ENCODE measurements at regions not wholly inside any gene's neighbourhood (a gene's known extent, or its start where the extent isn't known, plus 50 kb on each side); places are given as distances from the start of the nearest gene placed in this dataset.
A peak's percentile ranks its signal among the peaks of the same experiment; 100 is the strongest.

DNA sequence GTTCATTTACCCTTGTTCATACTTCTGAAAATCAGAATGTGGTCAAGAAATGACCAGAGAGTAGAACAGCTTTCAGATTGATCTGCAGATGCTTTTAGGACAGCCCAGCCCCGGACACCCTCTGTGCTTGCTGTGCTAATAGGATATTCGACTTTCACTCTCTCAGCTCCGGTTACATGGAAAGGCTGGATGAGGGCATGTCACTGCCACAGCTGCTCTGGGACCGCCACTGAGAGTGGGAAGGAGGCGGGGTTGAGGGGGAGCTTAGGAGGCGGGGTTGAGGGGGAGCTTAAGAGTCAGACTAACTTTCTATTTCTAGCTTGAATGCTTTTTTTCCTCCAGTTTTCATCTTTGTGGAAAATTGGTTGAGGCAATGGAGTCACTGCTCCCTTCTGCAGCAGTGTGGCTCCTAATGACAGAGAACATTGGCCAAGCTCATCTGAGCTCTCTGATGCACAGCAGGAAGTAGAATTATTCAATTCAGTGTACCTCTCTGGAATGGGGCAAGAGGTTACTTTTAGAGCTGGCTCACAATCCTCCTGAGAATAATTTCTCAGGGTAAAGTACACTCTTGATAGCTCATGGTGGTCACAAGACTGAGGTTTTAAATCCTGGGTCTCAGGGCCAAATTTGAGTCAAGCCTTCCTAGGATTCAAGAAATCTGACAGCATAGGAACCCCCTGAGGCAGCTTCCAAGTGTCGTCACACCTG, 74.6 kb upstream of the NPAS1 start:
- ATAC-seq (ENCODE audit: insufficient read depth, low read depth) (peak; percentile 58; the same call in 2 of the 3 replicates), DNase-seq (peak; percentile 35)
- no peaks in the 10 kb centered on the region for H3K27me3 ChIP-seq (ENCODE audit: insufficient read depth, low read length, poor library complexity)
- no peaks in the 10 kb centered on the region for H3K4me1 ChIP-seq (ENCODE audit: insufficient read depth, low read length)
- H3K27ac ChIP-seq (ENCODE audit: low read length), result 0 out of 2 replicates have a peak overlapping the region, but pooled peaks have one; percentile 18
- H4K20me1 ChIP-seq (ENCODE audit: insufficient read depth, low read length), result peaks cover 28% of the 10 kb centered on the region
- H3K36me3 ChIP-seq (ENCODE audit: insufficient read depth, low read length), result peaks cover 63% of the 10 kb centered on the region
- H3K79me2 ChIP-seq (ENCODE audit: insufficient read depth, low read length), result peaks cover 72% of the 10 kb centered on the region
- no peak for TF ChIP-seq EZH2 (IDR thresholded peaks at IDR 0.05; ENCODE audit: borderline replicate concordance, low read depth, low read length, severe bottlenecking)
- TF ChIP-seq, protein P1, sequence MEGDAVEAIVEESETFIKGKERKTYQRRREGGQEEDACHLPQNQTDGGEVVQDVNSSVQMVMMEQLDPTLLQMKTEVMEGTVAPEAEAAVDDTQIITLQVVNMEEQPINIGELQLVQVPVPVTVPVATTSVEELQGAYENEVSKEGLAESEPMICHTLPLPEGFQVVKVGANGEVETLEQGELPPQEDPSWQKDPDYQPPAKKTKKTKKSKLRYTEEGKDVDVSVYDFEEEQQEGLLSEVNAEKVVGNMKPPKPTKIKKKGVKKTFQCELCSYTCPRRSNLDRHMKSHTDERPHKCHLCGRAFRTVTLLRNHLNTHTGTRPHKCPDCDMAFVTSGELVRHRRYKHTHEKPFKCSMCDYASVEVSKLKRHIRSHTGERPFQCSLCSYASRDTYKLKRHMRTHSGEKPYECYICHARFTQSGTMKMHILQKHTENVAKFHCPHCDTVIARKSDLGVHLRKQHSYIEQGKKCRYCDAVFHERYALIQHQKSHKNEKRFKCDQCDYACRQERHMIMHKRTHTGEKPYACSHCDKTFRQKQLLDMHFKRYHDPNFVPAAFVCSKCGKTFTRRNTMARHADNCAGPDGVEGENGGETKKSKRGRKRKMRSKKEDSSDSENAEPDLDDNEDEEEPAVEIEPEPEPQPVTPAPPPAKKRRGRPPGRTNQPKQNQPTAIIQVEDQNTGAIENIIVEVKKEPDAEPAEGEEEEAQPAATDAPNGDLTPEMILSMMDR (IDR thresholded peaks at IDR 0.05; ENCODE audit: borderline replicate concordance, extremely low read depth, low read length, poor library complexity, severe bottlenecking), result no peak
- no peak overlapping the region for H3K9ac ChIP-seq (ENCODE audit: low read depth, low read length)
- no peaks in the 10 kb centered on the region for H3K9me3 ChIP-seq (ENCODE audit: insufficient read depth, low read length, severe bottlenecking)
- H3K4me3 ChIP-seq (ENCODE audit: low read depth in 1 of 2, low read length in 2 of 2), result no peak overlapping the region
- no peak overlapping the region for H3K4me2 ChIP-seq (ENCODE audit: insufficient read depth, low read length)
- no peak overlapping the region for H2AFZ ChIP-seq (ENCODE audit: low read depth, low read length)

DNA sequence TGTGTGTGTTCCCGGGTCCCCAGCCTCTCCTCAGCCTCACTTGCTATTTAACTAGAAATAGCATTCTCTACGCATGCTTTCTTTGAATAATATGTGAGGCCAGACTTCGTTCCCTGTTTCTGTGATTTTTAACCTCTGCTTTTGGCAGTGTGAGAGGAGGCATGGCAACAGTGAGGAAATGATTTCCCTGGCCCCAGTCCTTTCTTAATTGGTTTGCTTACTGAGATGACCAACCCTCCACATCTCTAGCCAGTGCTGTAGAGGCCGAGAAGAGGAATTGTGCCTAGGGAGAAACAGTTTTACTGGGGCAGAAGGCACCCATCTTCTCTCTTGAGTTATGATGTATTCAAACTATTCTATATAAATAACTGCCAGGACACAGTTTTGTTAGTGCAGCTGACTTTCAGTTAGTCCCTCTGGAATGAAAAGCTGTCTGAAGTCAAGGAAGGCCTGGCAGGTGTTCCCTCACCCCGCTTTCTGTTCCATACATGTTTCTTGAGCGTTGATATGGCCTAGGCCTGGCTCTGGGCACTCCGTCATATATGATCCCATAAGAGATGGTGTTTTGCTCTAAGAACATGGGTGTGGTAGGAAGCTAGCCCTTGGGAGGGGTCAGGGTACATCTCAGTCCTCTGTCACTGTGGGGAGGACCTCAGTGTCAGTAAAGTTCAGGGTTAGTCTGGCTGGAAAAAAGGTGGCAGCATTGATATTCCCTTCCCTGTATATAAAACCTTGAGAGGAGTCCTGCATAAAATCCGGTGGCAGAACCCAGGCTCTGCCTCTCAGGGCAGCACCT, 73.7 kb upstream of the NPAS1 start:
- DNase-seq (no peak), ATAC-seq (ENCODE audit: insufficient read depth, low read depth) (no peak)
- Histone ChIP-seq H3K9ac (ENCODE audit: low read depth, low read length) (no peak overlapping the region), H3K9me3 (ENCODE audit: insufficient read depth, low read length, severe bottlenecking) (no peaks in the 10 kb centered on the region), H4K20me1 (ENCODE audit: insufficient read depth, low read length) (peaks cover 33% of the 10 kb centered on the region), H3K4me3 (ENCODE audit: low read depth in 1 of 2, low read length in 2 of 2) (no peak overlapping the region), H3K79me2 (ENCODE audit: insufficient read depth, low read length) (peaks cover 78% of the 10 kb centered on the region), H3K4me2 (ENCODE audit: insufficient read depth, low read length) (no peak overlapping the region), H2AFZ (ENCODE audit: low read depth, low read length) (no peak overlapping the region), H3K4me1 (ENCODE audit: insufficient read depth, low read length) (no peaks in the 10 kb centered on the region), H3K27me3 (ENCODE audit: insufficient read depth, low read length, poor library complexity) (no peaks in the 10 kb centered on the region), H3K27ac (ENCODE audit: low read length) (0 out of 2 replicates have a peak overlapping the region, but pooled peaks have one; percentile 18), H3K36me3 (ENCODE audit: insufficient read depth, low read length) (peaks cover 61% of the 10 kb centered on the region)
- no peak for TF ChIP-seq EZH2 (IDR thresholded peaks at IDR 0.05; ENCODE audit: borderline replicate concordance, low read depth, low read length, severe bottlenecking)
- TF ChIP-seq, protein P1 (IDR thresholded peaks at IDR 0.05; ENCODE audit: borderline replicate concordance, extremely low read depth, low read length, poor library complexity, severe bottlenecking), result no peak

DNA sequence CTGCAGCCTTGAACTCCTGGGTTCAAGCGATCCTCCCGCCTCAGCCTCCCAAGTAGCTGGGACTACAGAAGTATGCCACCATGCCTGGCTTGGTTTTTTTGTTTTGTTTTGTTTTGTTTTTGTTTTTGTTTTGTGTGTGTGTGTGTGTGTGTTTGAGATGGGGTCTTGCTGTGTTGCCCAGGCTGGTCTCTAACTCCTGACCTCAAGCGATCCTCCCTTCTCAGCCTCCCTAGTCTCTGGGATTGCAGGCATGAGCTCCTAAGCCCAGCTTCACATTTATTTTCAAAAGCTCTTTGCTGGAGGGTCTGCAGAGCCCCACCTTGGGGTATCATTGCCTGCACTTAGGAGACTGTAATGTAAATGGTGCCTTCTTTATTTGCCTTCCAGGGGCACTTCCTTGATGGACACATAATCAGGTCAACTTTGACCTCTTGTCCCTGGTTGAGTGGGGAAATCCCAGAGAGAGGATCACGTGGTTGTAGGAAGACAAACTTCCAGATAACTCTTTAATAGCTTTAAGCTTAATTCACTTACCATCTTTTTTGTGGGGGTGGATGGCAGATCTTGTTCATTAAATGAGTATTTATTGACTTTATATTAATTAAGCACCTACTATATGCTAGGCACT, 72.9 kb upstream of the NPAS1 start:
- DNase-seq, result no peak
- Histone ChIP-seq H3K4me1 (ENCODE audit: insufficient read depth, low read length) (no peaks in the 10 kb centered on the region), H3K9me3 (ENCODE audit: insufficient read depth, low read length, severe bottlenecking) (no peaks in the 10 kb centered on the region), H3K4me3 (ENCODE audit: low read depth in 1 of 2, low read length in 2 of 2) (no peak overlapping the region), H3K9ac (ENCODE audit: low read depth, low read length) (no peak overlapping the region), H3K36me3 (ENCODE audit: insufficient read depth, low read length) (peaks cover 59% of the 10 kb centered on the region), H3K27me3 (ENCODE audit: insufficient read depth, low read length, poor library complexity) (no peaks in the 10 kb centered on the region), H3K4me2 (ENCODE audit: insufficient read depth, low read length) (no peak overlapping the region), H3K27ac (ENCODE audit: low read length) (no peak overlapping the region), H3K79me2 (ENCODE audit: insufficient read depth, low read length) (peaks cover 84% of the 10 kb centered on the region), H4K20me1 (ENCODE audit: insufficient read depth, low read length) (peaks cover 37% of the 10 kb centered on the region), H2AFZ (ENCODE audit: low read depth, low read length) (no peak overlapping the region)
- TF ChIP-seq EZH2 (IDR thresholded peaks at IDR 0.05; ENCODE audit: borderline replicate concordance, low read depth, low read length, severe bottlenecking), result no peak
- TF ChIP-seq, protein P1 (IDR thresholded peaks at IDR 0.05; ENCODE audit: borderline replicate concordance, extremely low read depth, low read length, poor library complexity, severe bottlenecking), result no peak
- ATAC-seq (ENCODE audit: insufficient read depth, low read depth), result no peak
